H1 (cell line): ENCODE measurements at regions not wholly inside any gene's neighbourhood (a gene's known extent, or its start where the extent isn't known, plus 50 kb on each side); places are given as distances from the start of the nearest gene placed in this dataset.

Source experiments
- CTCF ChIA-PET: fragments of 300-600 bp; sonication (Branson Sonifier 250); formaldehyde crosslinking; loops from one replicate; lab custom pipeline; 2021; ENCODE audit not compliant: partially characterized antibody; lab: Charles Lee
- POLR2A ChIA-PET: fragments of 300-600 bp; sonication (Branson Sonifier 250); formaldehyde crosslinking; loops from one replicate; lab custom pipeline; 2021; ENCODE audit warnings: inconsistent platforms; ENCODE audit not compliant: partially characterized antibody; lab: Charles Lee
- DNase-seq, 2 experiments: peaks; one replicate each; pipeline versions ENCODE4 v3.0.0 to v3.0.0-alpha.2; 2010 to 2022; ENCODE audit warnings: low spot score in 2 of 2, low read depth in 1 of 2, mixed read lengths in 1 of 2
- FAIRE-seq: peaks from 2 replicates; lab custom pipeline; 2011; peaks lifted over from hg19 to GRCh38; lab: Jason Lieb, UNC
- H2AFZ ChIP-seq: 2 replicates; pipeline ENCODE4 v1.8.1; 2012; ENCODE audit warnings: low read length, inconsistent platforms
- H2AK5ac ChIP-seq: 2 replicates; pipeline ENCODE4 v1.6.1; 2013; ENCODE audit warnings: low read depth, low read length
- H2BK120ac ChIP-seq: replicated peaks from 2 replicates; pipeline ENCODE3; 2013; ENCODE audit warnings: low read depth, low read length, inconsistent platforms
- H2BK12ac ChIP-seq: 2 replicates; pipeline ENCODE4 v1.6.1; 2013; ENCODE audit warnings: low read depth, low read length
- H2BK15ac ChIP-seq: 2 replicates; pipeline ENCODE4 v1.6.1; 2013; ENCODE audit warnings: low read length
- H2BK20ac ChIP-seq: 2 replicates; pipeline ENCODE4 v1.6.1; 2013; ENCODE audit warnings: low read length
- H2BK5ac ChIP-seq: 2 replicates; pipeline ENCODE4 v1.6.1; 2013; ENCODE audit warnings: low read depth, low read length
- H3K14ac ChIP-seq: 2 replicates; pipeline ENCODE4 v1.6.1; 2013; ENCODE audit warnings: inconsistent platforms; ENCODE audit not compliant: insufficient read length
- H3K18ac ChIP-seq: 2 replicates; pipeline ENCODE4 v1.6.1; 2013; ENCODE audit warnings: low read length; ENCODE audit errors: extremely low read depth
- H3K23ac ChIP-seq: 2 replicates; pipeline ENCODE4 v1.6.1; 2013; ENCODE audit warnings: inconsistent platforms; ENCODE audit not compliant: insufficient read length
- H3K23me2 ChIP-seq: 2 replicates; pipeline ENCODE4 v1.6.1; 2013; ENCODE audit warnings: low read depth, low read length
- H3K27ac ChIP-seq: 2 replicates; pipeline ENCODE4 v1.6.1; 2011; ENCODE audit warnings: low read depth, low read length, inconsistent platforms
- H3K27me3 ChIP-seq, 4 experiments: replicated peaks in 1 of 4; 1 replicate in 1 of 4; 2 replicates in 3 of 4; pipeline versions ENCODE4 v1.6.1 to v1.8.1; 2011 to 2013; ENCODE audit warnings: low read length in 3 of 4, mild to moderate bottlenecking in 3 of 4, inconsistent platforms in 2 of 4, mixed read lengths in 2 of 4, moderate library complexity in 1 of 4; ENCODE audit not compliant: control insufficient read depth in 3 of 4, insufficient read depth in 3 of 4; ENCODE audit errors: extremely low read depth in 1 of 4
- H3K36me3 ChIP-seq, 4 experiments: 2 replicates each; pipeline versions ENCODE4 v1.6.1 to v1.8.1; 2011 to 2013; ENCODE audit warnings: mild to moderate bottlenecking in 4 of 4, low read length in 3 of 4, moderate library complexity in 2 of 4, control low read depth in 1 of 4, inconsistent platforms in 1 of 4; ENCODE audit not compliant: insufficient read depth in 4 of 4, control insufficient read depth in 2 of 4
- H3K4ac ChIP-seq: replicated peaks from 2 replicates; pipeline ENCODE3; 2013; ENCODE audit warnings: low read length, low read depth, mixed read lengths, inconsistent platforms; ENCODE audit not compliant: insufficient read length
- H3K4me1 ChIP-seq, 4 experiments: replicated peaks in 1 of 4; 1 replicate in 1 of 4; 2 replicates in 3 of 4; pipeline versions ENCODE4 v1.6.1 to v1.8.1; 2011 to 2013; ENCODE audit warnings: low read length in 3 of 4, inconsistent platforms in 2 of 4, mixed read lengths in 1 of 4; ENCODE audit not compliant: insufficient read depth in 4 of 4, control insufficient read depth in 3 of 4
- H3K4me2 ChIP-seq, 2 experiments: 2 replicates each; pipeline versions ENCODE4 v1.6.1 to v1.8.1; 2011 to 2013; ENCODE audit warnings: low read depth in 2 of 2, low read length in 2 of 2, control low read depth in 1 of 2, inconsistent platforms in 1 of 2, mild to moderate bottlenecking in 1 of 2; ENCODE audit not compliant: insufficient read depth in 1 of 2
- H3K4me3 ChIP-seq, 4 experiments: fragments of 200-600, 300-600 bp in 1 of 4; sonication (generic), shearing (Covaris generic), sonication (Bioruptor Twin) in 1 of 4; 2 replicates each; pipeline versions ENCODE4 v1.5.1 to v1.8.1; 2011 to 2016; ENCODE audit warnings: low read length in 4 of 4, low read depth in 3 of 4, control low read depth in 2 of 4, inconsistent platforms in 2 of 4, mild to moderate bottlenecking in 2 of 4, mixed read lengths in 1 of 4, moderate library complexity in 1 of 4; ENCODE audit not compliant: insufficient read depth in 2 of 4; ENCODE audit errors: extremely low read depth in 1 of 4
- H3K56ac ChIP-seq: replicated peaks from 2 replicates; pipeline ENCODE3; 2013; ENCODE audit warnings: low read depth, mild to moderate bottlenecking, mixed read lengths, low read length, inconsistent platforms; ENCODE audit not compliant: insufficient read length
- H3K79me1 ChIP-seq: 2 replicates; pipeline ENCODE4 v1.6.1; 2013; ENCODE audit warnings: low read depth, low read length, control low read depth
- H3K79me2 ChIP-seq, 2 experiments: 2 replicates each; pipeline versions ENCODE4 v1.6.1 to v1.8.1; 2012 to 2013; ENCODE audit warnings: low read length in 2 of 2, mild to moderate bottlenecking in 2 of 2, inconsistent platforms in 1 of 2; ENCODE audit not compliant: insufficient read depth in 2 of 2, control insufficient read depth in 1 of 2
- H3K9ac ChIP-seq, 4 experiments: replicated peaks in 1 of 4; 1 replicate in 1 of 4; 2 replicates in 3 of 4; pipeline versions ENCODE4 v1.6.1 to v1.8.1; 2011 to 2013; ENCODE audit warnings: low read depth in 3 of 4, low read length in 3 of 4, control low read depth in 2 of 4, mild to moderate bottlenecking in 2 of 4, moderate library complexity in 2 of 4, inconsistent platforms in 1 of 4; ENCODE audit errors: extremely low read depth in 1 of 4
- H3K9me3 ChIP-seq, 2 experiments: 2 replicates each; pipeline versions ENCODE4 v1.6.1 to v1.8.1; 2012 to 2013; ENCODE audit warnings: mild to moderate bottlenecking in 2 of 2, moderate library complexity in 2 of 2, control low read depth in 1 of 2, inconsistent platforms in 1 of 2, low read depth in 1 of 2, low read length in 1 of 2, mixed read lengths in 1 of 2; ENCODE audit not compliant: insufficient read depth in 2 of 2
- H4K20me1 ChIP-seq, 2 experiments: replicated peaks in 1 of 2; 2 replicates each; pipeline versions ENCODE3 to v1.8.1; 2011 to 2013; ENCODE audit warnings: inconsistent platforms in 2 of 2, low read length in 2 of 2, mild to moderate bottlenecking in 1 of 2; ENCODE audit not compliant: insufficient read depth in 2 of 2, control insufficient read depth in 1 of 2
- H4K5ac ChIP-seq: 2 replicates; pipeline ENCODE4 v1.6.1; 2013; ENCODE audit warnings: low read length, low read depth, mixed read lengths, inconsistent platforms; ENCODE audit not compliant: insufficient read length
- H4K8ac ChIP-seq: 2 replicates; pipeline ENCODE4 v1.8.0; 2013; ENCODE audit warnings: mild to moderate bottlenecking, moderate library complexity, low read length, inconsistent platforms; ENCODE audit not compliant: insufficient read depth; ENCODE audit errors: extremely low read depth
- H4K91ac ChIP-seq: replicated peaks from 2 replicates; pipeline ENCODE3; 2013; ENCODE audit warnings: low read length, mixed read lengths, inconsistent platforms; ENCODE audit not compliant: insufficient read length
- ATF2 ChIP-seq: IDR thresholded peaks from 2 replicates; pipeline ENCODE4 v1.6.1; 2012; ENCODE audit warnings: low read length, inconsistent platforms
- CEBPB ChIP-seq: IDR thresholded peaks from 2 replicates; pipeline ENCODE4 v1.6.1; 2012; ENCODE audit warnings: low read depth, low read length
- EZH2 ChIP-seq: fragments of 200-600 bp; sonication (generic); IDR thresholded peaks from 2 replicates; pipeline ENCODE4 v1.7.1; 2012; ENCODE audit warnings: low read depth, mild to moderate bottlenecking, moderate library complexity, low read length, inconsistent platforms; ENCODE audit not compliant: severe bottlenecking
- GABPA ChIP-seq: IDR thresholded peaks from 2 replicates; pipeline ENCODE4 v1.6.1; 2011; ENCODE audit warnings: mild to moderate bottlenecking, low read length, moderate library complexity, borderline replicate concordance; ENCODE audit not compliant: insufficient read depth
- HDAC2 ChIP-seq, 2 experiments: fragments of 300-600 bp in 1 of 2; sonication (generic) in 1 of 2; IDR thresholded peaks; 2 replicates each; pipeline ENCODE4 v1.6.1; 2011 to 2012; ENCODE audit warnings: low read depth in 2 of 2, low read length in 2 of 2, mild to moderate bottlenecking in 2 of 2, moderate library complexity in 2 of 2, borderline replicate concordance in 1 of 2, inconsistent platforms in 1 of 2
- RAD21 ChIP-seq, 2 experiments: IDR thresholded peaks in 1 of 2; conservative IDR thresholded peaks in 1 of 2; 2 replicates each; pipeline ENCODE4 v1.6.1; 2011; ENCODE audit warnings: low read depth in 2 of 2, low read length in 2 of 2, improper control_type of control experiment in 1 of 2, inconsistent platforms in 1 of 2, mild to moderate bottlenecking in 1 of 2, moderate library complexity in 1 of 2
- RBBP5 ChIP-seq: IDR thresholded peaks from 2 replicates; pipeline ENCODE4 v1.7.1; 2012; ENCODE audit warnings: low read depth, mild to moderate bottlenecking, inconsistent platforms, low read length, moderate library complexity, borderline replicate concordance
- RFX5 ChIP-seq: IDR thresholded peaks from 2 replicates; pipeline ENCODE4 v1.6.1; 2011; ENCODE audit warnings: low read depth, low read length, improper control_type of control experiment, borderline replicate concordance
- SAP30 ChIP-seq: fragments of 300-600 bp; sonication (generic); IDR thresholded peaks from 2 replicates; pipeline ENCODE4 v1.7.1; 2012; ENCODE audit warnings: low read length, moderate library complexity, mild to moderate bottlenecking, inconsistent platforms; ENCODE audit not compliant: insufficient read depth, insufficient replicate concordance
- SP1 ChIP-seq: IDR thresholded peaks from 2 replicates; pipeline ENCODE4 v1.6.1; 2011; ENCODE audit warnings: low read depth, low read length
- WGBS, 2 experiments: shearing (Covaris generic) in 1 of 2; methylation state at CpG; one replicate each; pipeline versions ENCODE4 v1.1.6 to v1.1.7; 2013 to 2015; ENCODE audit warnings: low lambda C conversion rate in 2 of 2, mixed read lengths in 2 of 2, inconsistent platforms in 1 of 2, low coverage in 1 of 2, missing lambda C conversion rate in 1 of 2; ENCODE audit not compliant: insufficient replicate concordance in 2 of 2, insufficient coverage in 1 of 2, insufficient read length in 1 of 2; ENCODE audit errors: extremely low coverage in 1 of 2, missing lambda C conversion rate in 1 of 2; 5-methylcytosine and 5-hydroxymethylcytosine counted together

- DNase-seq: no peak
- no peak overlapping the region for H2BK20ac ChIP-seq
- TF ChIP-seq RFX5: no peak
- no peak for TF ChIP-seq EZH2
- TF ChIP-seq GABPA: no peak
- TF ChIP-seq RBBP5: no peak
- no peak for TF ChIP-seq HDAC2 (IDR thresholded peaks at IDR 0.05; ENCODE audit: borderline replicate concordance in 1 of 2, low read depth in 2 of 2, low read length in 2 of 2)
- no peak for TF ChIP-seq SP1
- no peak for TF ChIP-seq ATF2
- no peak for TF ChIP-seq RAD21 (IDR thresholded peaks at IDR 0.05 in 1 of 2, conservative IDR thresholded peaks at IDR 0.05 in 1 of 2; ENCODE audit: low read depth in 2 of 2, low read length in 2 of 2)
- TF ChIP-seq SAP30: no peak
- TF ChIP-seq CEBPB: no peak
Observed at GRCh38 chrX:136933611-136934145, 53.2 kb upstream of the RBMX start.

More at GRCh38 chrX:136933611-136934145, 53.2 kb upstream of the RBMX start:
- no peak overlapping the region for H3K4me3 ChIP-seq
- H2AFZ ChIP-seq: no peak overlapping the region
- no peaks in the 10 kb centered on the region for H3K36me3 ChIP-seq
- H2BK15ac ChIP-seq: no peak overlapping the region
- no peak overlapping the region for H2BK5ac ChIP-seq
- no peak overlapping the region for H2AK5ac ChIP-seq
- POLR2A ChIA-PET: interaction anchor here (0.8 kb wide), 1 partner anchor 53 kb away, joined by 3 read pairs; the partner anchor contains the start of gene RBMX
- CTCF ChIA-PET: interaction anchor here (0.6 kb wide), 1 partner anchor 9 kb away, joined by 3 read pairs; no protein-coding TSS in a partner anchor
- no peak overlapping the region for H2BK12ac ChIP-seq
- H3K4ac ChIP-seq: no peak overlapping the region
- H3K23me2 ChIP-seq: no peaks in the 10 kb centered on the region
- H3K9me3 ChIP-seq: no peaks in the 10 kb centered on the region
- H2BK120ac ChIP-seq: no peak overlapping the region
- H3K56ac ChIP-seq: no peak overlapping the region
- no peak overlapping the region for H4K8ac ChIP-seq
- H3K27me3 ChIP-seq: no peaks in the 10 kb centered on the region
- H3K9ac ChIP-seq: no peak overlapping the region
- no peak overlapping the region for H3K27ac ChIP-seq
- H4K5ac ChIP-seq: no peak overlapping the region
- H3K79me2 ChIP-seq: no peaks in the 10 kb centered on the region
- no peak overlapping the region for H4K91ac ChIP-seq
- no peaks in the 10 kb centered on the region for H3K79me1 ChIP-seq
- no peak overlapping the region for H3K23ac ChIP-seq
- no peak overlapping the region for H3K4me2 ChIP-seq
- H3K4me1 ChIP-seq: no peaks in the 10 kb centered on the region
- FAIRE-seq: no peak
- H3K14ac ChIP-seq: no peak overlapping the region
- no peak overlapping the region for H3K18ac ChIP-seq
- no peaks in the 10 kb centered on the region for H4K20me1 ChIP-seq
- WGBS, 2 experiments: 89% methylated on average over 12 of the region's 13 CpGs; no CpG with 5 or more reads in 1 of the 2 experiments
